Nephron progenitor cell (in vitro differentiated cells): ENCODE measurements at regions not wholly inside any gene's neighbourhood (a gene's known extent, or its start where the extent isn't known, plus 50 kb on each side); places are given as distances from the start of the nearest gene placed in this dataset.
"Not testable (repeated sequence)": the region's sequence is repeated elsewhere in the genome, so short reads cannot be mapped to it uniquely, and the experiment has no call there.

ENCODE experiments used
- DNase-seq: peaks from one replicate; pipeline ENCODE4 v3.0.0; 2021
- H3K27ac Mint-ChIP-seq: 2 replicates; pipeline ENCODE4 v1.8.0; 2021; ENCODE audit warnings: mild to moderate bottlenecking, moderate library complexity, mixed read lengths
- H3K27me3 Mint-ChIP-seq: 2 replicates; pipeline ENCODE4 v1.8.0; 2021; ENCODE audit warnings: mild to moderate bottlenecking, low read depth, mixed read lengths; ENCODE audit not compliant: poor library complexity
- H3K36me3 Mint-ChIP-seq: 2 replicates; pipeline ENCODE4 v1.8.0; 2021; ENCODE audit warnings: low read depth, mixed read lengths
- H3K4me1 Mint-ChIP-seq: 2 replicates; pipeline ENCODE4 v1.8.0; 2021; ENCODE audit warnings: mixed read lengths
- H3K4me3 Mint-ChIP-seq: 2 replicates; pipeline ENCODE4 v1.8.0; 2021; ENCODE audit warnings: mild to moderate bottlenecking, moderate library complexity, mixed read lengths
- H3K9me3 Mint-ChIP-seq: 2 replicates; pipeline ENCODE4 v1.8.0; 2021; ENCODE audit warnings: mild to moderate bottlenecking, moderate library complexity, mixed read lengths
- TF ChIP-seq, protein P1 (sequence below): fragments of 200-600 bp; sonication (generic); IDR thresholded peaks from 2 replicates; pipeline ENCODE4 v1.5.0; 2021; ENCODE audit warnings: antibody characterized with exemption

- Mint-ChIP-seq H3K4me3 (no peak overlapping the region), H3K27ac (no peak overlapping the region), H3K9me3 (no peaks in the 10 kb centered on the region), H3K4me1 (no peaks in the 10 kb centered on the region), H3K27me3 (no peaks in the 10 kb centered on the region), H3K36me3 (no peaks in the 10 kb centered on the region)
- DNase-seq, result no peak
- TF ChIP-seq, protein P1, sequence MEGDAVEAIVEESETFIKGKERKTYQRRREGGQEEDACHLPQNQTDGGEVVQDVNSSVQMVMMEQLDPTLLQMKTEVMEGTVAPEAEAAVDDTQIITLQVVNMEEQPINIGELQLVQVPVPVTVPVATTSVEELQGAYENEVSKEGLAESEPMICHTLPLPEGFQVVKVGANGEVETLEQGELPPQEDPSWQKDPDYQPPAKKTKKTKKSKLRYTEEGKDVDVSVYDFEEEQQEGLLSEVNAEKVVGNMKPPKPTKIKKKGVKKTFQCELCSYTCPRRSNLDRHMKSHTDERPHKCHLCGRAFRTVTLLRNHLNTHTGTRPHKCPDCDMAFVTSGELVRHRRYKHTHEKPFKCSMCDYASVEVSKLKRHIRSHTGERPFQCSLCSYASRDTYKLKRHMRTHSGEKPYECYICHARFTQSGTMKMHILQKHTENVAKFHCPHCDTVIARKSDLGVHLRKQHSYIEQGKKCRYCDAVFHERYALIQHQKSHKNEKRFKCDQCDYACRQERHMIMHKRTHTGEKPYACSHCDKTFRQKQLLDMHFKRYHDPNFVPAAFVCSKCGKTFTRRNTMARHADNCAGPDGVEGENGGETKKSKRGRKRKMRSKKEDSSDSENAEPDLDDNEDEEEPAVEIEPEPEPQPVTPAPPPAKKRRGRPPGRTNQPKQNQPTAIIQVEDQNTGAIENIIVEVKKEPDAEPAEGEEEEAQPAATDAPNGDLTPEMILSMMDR, result no peak
Measured at GRCh38 chr4:116636917-116637316, 448.5 kb downstream of the TRAM1L1 start.

DNA sequence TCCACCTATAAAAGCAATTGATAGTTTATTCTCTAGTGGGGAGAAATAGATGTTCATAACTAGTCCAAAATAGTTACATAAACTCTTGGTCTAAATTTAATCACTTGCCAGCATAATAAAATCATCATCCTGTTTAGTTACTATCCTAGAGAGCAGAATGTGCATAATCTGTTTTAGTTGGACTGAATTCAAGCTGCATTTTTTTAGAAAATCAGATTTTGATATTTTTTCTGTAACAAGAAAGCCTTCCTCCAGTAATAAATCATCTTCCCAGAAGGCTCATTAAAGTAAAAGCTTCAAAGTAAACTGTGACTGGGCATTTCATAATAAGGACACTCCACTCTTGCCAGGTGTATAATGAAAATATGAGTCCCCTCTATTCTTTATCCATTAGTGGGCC lies 453.1 kb downstream of the TRAM1L1 start:
- H3K27ac Mint-ChIP-seq, result no peak overlapping the region
- H3K4me3 Mint-ChIP-seq, result no peak overlapping the region
- no peaks in the 10 kb centered on the region for H3K36me3 Mint-ChIP-seq
- no peaks in the 10 kb centered on the region for H3K4me1 Mint-ChIP-seq
- no peaks in the 10 kb centered on the region for H3K9me3 Mint-ChIP-seq
- TF ChIP-seq, protein P1, result no peak
- no peaks in the 10 kb centered on the region for H3K27me3 Mint-ChIP-seq
- no peak for DNase-seq

DNA sequence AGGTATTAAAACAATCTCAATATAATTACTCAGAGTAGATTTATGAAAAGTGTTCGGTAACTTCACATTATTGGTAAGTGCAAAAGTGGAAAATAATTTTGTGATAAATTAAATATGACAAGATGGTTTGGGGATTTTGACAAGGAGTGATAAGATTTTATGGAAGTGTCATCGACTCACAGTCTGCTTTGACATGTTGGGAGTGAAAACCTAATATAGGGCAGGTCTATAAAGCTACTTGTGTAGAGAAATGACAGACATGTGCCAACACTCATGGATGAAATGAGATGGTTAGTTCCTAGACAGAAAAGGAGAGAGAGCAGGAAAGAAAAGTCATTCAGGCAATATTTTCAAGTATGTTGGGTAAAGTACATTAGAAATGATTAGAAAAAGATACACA lies 456.8 kb downstream of the TRAM1L1 start:
- H3K36me3 Mint-ChIP-seq, result no peaks in the 10 kb centered on the region
- TF ChIP-seq, protein P1, result no peak

DNA sequence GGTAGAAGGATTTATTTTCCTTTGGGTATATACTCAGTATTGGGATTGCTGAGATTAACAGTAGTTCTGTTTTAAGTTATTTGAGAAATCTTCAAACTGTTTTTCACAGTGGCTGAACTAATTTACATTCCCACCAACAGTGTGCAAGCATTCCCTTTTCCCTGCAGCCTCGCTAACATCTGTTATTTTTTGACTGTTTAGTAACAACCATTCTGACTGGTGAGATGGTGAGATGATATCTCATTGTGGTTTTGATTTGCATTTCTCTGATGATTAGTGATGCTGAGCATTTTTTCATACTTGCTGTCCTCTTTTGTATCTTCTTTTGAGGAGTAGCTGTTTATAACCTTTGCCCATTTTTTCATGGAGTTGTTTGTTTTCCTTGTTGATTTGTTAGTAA lies 457.8 kb downstream of the TRAM1L1 start:
- Mint-ChIP-seq H3K4me3 (no peak overlapping the region), H3K9me3 (no peaks in the 10 kb centered on the region), H3K36me3 (no peaks in the 10 kb centered on the region), H3K4me1 (no peaks in the 10 kb centered on the region), H3K27ac (no peak overlapping the region), H3K27me3 (no peaks in the 10 kb centered on the region)
- TF ChIP-seq, protein P1, result no peak
- DNase-seq, result no peak

More for the DNA sequence above, 456.8 kb downstream of the TRAM1L1 start:
- no peaks in the 10 kb centered on the region for H3K4me1 Mint-ChIP-seq
- H3K4me3 Mint-ChIP-seq, result no peak overlapping the region
- no peak for DNase-seq
- no peaks in the 10 kb centered on the region for H3K9me3 Mint-ChIP-seq
- H3K27ac Mint-ChIP-seq, result no peak overlapping the region
- no peaks in the 10 kb centered on the region for H3K27me3 Mint-ChIP-seq

DNA sequence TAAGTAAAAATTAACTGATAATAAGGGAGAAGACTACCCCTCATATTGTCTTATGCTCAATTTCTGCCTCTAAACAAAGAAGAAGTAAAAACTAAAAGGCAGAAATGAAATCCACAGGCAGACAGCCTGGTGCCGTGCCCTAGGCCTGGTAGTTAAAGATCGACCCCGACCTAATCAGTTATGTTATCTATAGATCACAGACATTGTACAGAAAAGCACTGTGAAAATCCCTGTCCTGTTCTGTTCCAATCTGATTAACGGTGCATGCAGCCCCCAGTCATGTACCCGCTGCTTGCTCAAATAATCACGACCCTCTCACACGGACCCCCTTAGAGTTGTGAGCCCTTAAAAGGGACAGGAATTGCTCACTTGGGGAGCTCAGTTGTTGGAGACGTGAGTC lies 465.9 kb downstream of the TRAM1L1 start:
- not testable (repeated sequence) for H3K36me3 Mint-ChIP-seq, H3K9me3 Mint-ChIP-seq, H3K4me1 Mint-ChIP-seq, H3K4me3 Mint-ChIP-seq, DNase-seq, H3K27me3 Mint-ChIP-seq
- peak overlapping the region; percentile 67 for H3K27ac Mint-ChIP-seq

DNA sequence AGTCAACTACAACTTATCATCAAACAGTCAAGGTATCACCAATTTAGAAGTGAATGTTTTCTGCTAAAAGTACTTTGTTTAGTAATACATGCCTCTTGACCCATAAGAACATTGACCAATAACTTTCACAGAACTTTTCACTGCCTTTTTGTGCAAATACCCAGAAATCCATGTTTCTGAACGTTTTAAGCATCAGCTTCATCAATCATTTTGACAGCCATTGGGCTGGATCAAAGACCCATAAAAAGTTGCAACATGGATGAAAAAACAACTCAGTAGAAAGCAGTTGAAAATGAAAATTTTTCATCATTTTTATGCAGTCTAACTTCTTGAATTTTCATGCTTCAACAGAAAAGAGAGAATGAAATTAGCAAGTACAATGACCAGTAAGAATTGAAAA lies 466.7 kb downstream of the TRAM1L1 start:
- Mint-ChIP-seq H3K27ac (no peak overlapping the region), H3K36me3 (no peaks in the 10 kb centered on the region), H3K4me1 (no peaks in the 10 kb centered on the region), H3K9me3 (no peaks in the 10 kb centered on the region), H3K4me3 (no peak overlapping the region), H3K27me3 (peaks cover 3% of the 10 kb centered on the region)
- no peak for DNase-seq
- TF ChIP-seq, protein P1, result no peak
